IMR-90 (cell line): ENCODE measurements at regions not wholly inside any gene's neighbourhood (a gene's known extent, or its start where the extent isn't known, plus 50 kb on each side); places are given as distances from the start of the nearest gene placed in this dataset.

Source experiments
- ATAC-seq: fragments of 200-7000 bp; cut with Tn5 transposase; 2 replicates; pipeline ENCODE4 v1.9.1; 2020; ENCODE audit warnings: low read depth, mild to moderate bottlenecking, moderate library complexity
- BruUV-seq: library from RNA; stranded (reverse); fragments of 400-500 nt; replicated peaks from 2 replicates; lab custom pipeline; 2021; lab: Mats Ljungman, UMichigan
- CTCF ChIA-PET: fragments of 300-600 bp; formaldehyde crosslinking; extraction: SDS; loops from one replicate; lab custom pipeline; 2021; ENCODE audit warnings: antibody characterized with exemption; lab: Yijun Ruan, JAX
- POLR2A ChIA-PET: fragments of 300-600 bp; sonication (Branson Sonifier 250); formaldehyde crosslinking; loops from one replicate; lab custom pipeline; 2022; ENCODE audit warnings: antibody characterized with exemption; ENCODE audit not compliant: unreplicated experiment; lab: Charles Lee
- DNase-seq: peaks from one replicate; pipeline ENCODE4 v3.0.0; 2013
- H2AFZ ChIP-seq: replicated peaks from 2 replicates; pipeline ENCODE3; 2013; ENCODE audit warnings: low read length, mild to moderate bottlenecking; ENCODE audit not compliant: poor library complexity
- H2AK5ac ChIP-seq: 2 replicates; pipeline ENCODE4 v1.6.1; 2013; ENCODE audit warnings: low read depth, low read length, inconsistent platforms
- H2AK9ac ChIP-seq: replicated peaks from 2 replicates; pipeline ENCODE3; 2013; ENCODE audit warnings: mild to moderate bottlenecking, low read depth, low read length, moderate library complexity; ENCODE audit not compliant: poor library complexity
- H2BK120ac ChIP-seq: 2 replicates; pipeline ENCODE4 v1.6.1; 2013; ENCODE audit warnings: low read depth, low read length, inconsistent platforms
- H2BK15ac ChIP-seq: 3 replicates; pipeline ENCODE4 v1.6.1; 2013; ENCODE audit warnings: low read depth, low read length, inconsistent platforms
- H2BK20ac ChIP-seq: 2 replicates; pipeline ENCODE4 v1.6.1; 2013; ENCODE audit warnings: low read depth, mild to moderate bottlenecking, inconsistent platforms, low read length, moderate library complexity
- H2BK5ac ChIP-seq: 2 replicates; pipeline ENCODE4 v1.6.1; 2013; ENCODE audit warnings: mild to moderate bottlenecking, low read depth, low read length, inconsistent platforms; ENCODE audit not compliant: poor library complexity, severe bottlenecking
- H3K14ac ChIP-seq: replicated peaks from 2 replicates; pipeline ENCODE4 v1.6.1; 2013; ENCODE audit warnings: low read depth, low read length, inconsistent platforms
- H3K18ac ChIP-seq: 2 replicates; pipeline ENCODE4 v1.6.1; 2013; ENCODE audit warnings: low read depth, low read length, control low read depth
- H3K23ac ChIP-seq: 2 replicates; pipeline ENCODE4 v1.6.1; 2013; ENCODE audit warnings: low read depth, low read length, inconsistent platforms
- H3K27ac ChIP-seq: 2 replicates; pipeline ENCODE4 v1.5.1; 2013; ENCODE audit warnings: mild to moderate bottlenecking, control low read depth, low read length; ENCODE audit not compliant: insufficient read depth
- H3K27me3 ChIP-seq: 2 replicates; pipeline ENCODE4 v1.6.1; 2013; ENCODE audit warnings: low read length; ENCODE audit not compliant: control insufficient read depth, insufficient read depth
- H3K36me3 ChIP-seq: 2 replicates; pipeline ENCODE4 v1.6.1; 2013; ENCODE audit warnings: low read length, mixed read lengths; ENCODE audit not compliant: control insufficient read depth, insufficient read depth
- H3K4ac ChIP-seq: 2 replicates; pipeline ENCODE4 v1.6.1; 2013; ENCODE audit warnings: low read depth, low read length, inconsistent platforms
- H3K4me1 ChIP-seq: 2 replicates; pipeline ENCODE4 v1.6.1; 2013; ENCODE audit warnings: low read length, mixed read lengths; ENCODE audit not compliant: control insufficient read depth, insufficient read depth
- H3K4me2 ChIP-seq: 2 replicates; pipeline ENCODE4 v1.6.1; 2013; ENCODE audit warnings: low read depth, mild to moderate bottlenecking, control low read depth, low read length, moderate library complexity
- H3K4me3 ChIP-seq: 2 replicates; pipeline ENCODE4 v1.5.1; 2013; ENCODE audit warnings: low read depth, mild to moderate bottlenecking, control low read depth, low read length, moderate library complexity; ENCODE audit not compliant: insufficient read depth
- H3K56ac ChIP-seq: 2 replicates; pipeline ENCODE4 v1.6.1; 2013; ENCODE audit warnings: low read length, inconsistent platforms; ENCODE audit not compliant: insufficient read depth; ENCODE audit errors: extremely low read depth
- H3K79me1 ChIP-seq, 2 experiments: 2 replicates each; pipeline ENCODE4 v1.6.1; 2013; ENCODE audit warnings: low read length in 2 of 2, inconsistent platforms in 1 of 2, low read depth in 1 of 2
- H3K9ac ChIP-seq: 2 replicates; pipeline ENCODE4 v1.6.1; 2013; ENCODE audit warnings: low read depth, low read length, control low read depth
- H3K9me1 ChIP-seq: 2 replicates; pipeline ENCODE4 v1.6.1; 2013; ENCODE audit warnings: low read length, inconsistent platforms; ENCODE audit not compliant: insufficient read depth
- H3K9me3 ChIP-seq: 2 replicates; pipeline ENCODE4 v1.6.1; 2013; ENCODE audit warnings: low read length; ENCODE audit not compliant: control insufficient read depth, insufficient read depth
- H4K20me1 ChIP-seq: 2 replicates; pipeline ENCODE4 v1.6.1; 2013; ENCODE audit warnings: low read length, inconsistent platforms; ENCODE audit not compliant: insufficient read depth
- H4K5ac ChIP-seq: 2 replicates; pipeline ENCODE4 v1.6.1; 2013; ENCODE audit warnings: mild to moderate bottlenecking, low read depth, low read length, control low read depth
- H4K8ac ChIP-seq, 2 experiments: 2 replicates each; pipeline ENCODE4 v1.6.1; 2013; ENCODE audit warnings: low read depth in 2 of 2, low read length in 2 of 2, control low read depth in 1 of 2, inconsistent platforms in 1 of 2
- H4K91ac ChIP-seq: 2 replicates; pipeline ENCODE4 v1.6.1; 2013; ENCODE audit warnings: low read depth, low read length, inconsistent platforms; ENCODE audit not compliant: insufficient read depth
- BHLHE40 ChIP-seq: fragments of 150-350 bp; IDR thresholded peaks from 2 replicates; pipeline ENCODE4 v1.6.1; 2016; ENCODE audit warnings: mild to moderate bottlenecking, low read depth, low read length
- ELK1 ChIP-seq: fragments of 150-350 bp; IDR thresholded peaks from 2 replicates; pipeline ENCODE4 v1.6.1; 2016; ENCODE audit warnings: low read depth, mild to moderate bottlenecking, low read length, moderate library complexity, borderline replicate concordance
- NFE2L2 ChIP-seq: fragments of 150-350 bp; IDR thresholded peaks from 2 replicates; pipeline ENCODE4 v1.6.1; 2016; ENCODE audit warnings: low read depth, mild to moderate bottlenecking, low read length
- RFX5 ChIP-seq: IDR thresholded peaks from 2 replicates; pipeline ENCODE4 v1.8.0; 2012; ENCODE audit warnings: low read depth, mild to moderate bottlenecking, low read length, moderate library complexity
- WGBS, 2 experiments: methylation state at CpG; one replicate each; pipeline versions ENCODE4 v1.1.5 to v1.1.7; 2013; ENCODE audit warnings: missing lambda C conversion rate in 2 of 2; ENCODE audit not compliant: insufficient read length in 1 of 2; ENCODE audit errors: extremely low coverage in 2 of 2; 5-methylcytosine and 5-hydroxymethylcytosine counted together
- dilution Hi-C: fragments of 300-500 bp; cut with HindIII; formaldehyde crosslinking; loops from one replicate; pipeline ENCODE4 v1.14.3; 2018; ENCODE audit warnings: low sequenced_read_pairs; ENCODE audit not compliant: unreplicated experiment
- in situ Hi-C: fragments of 300-500 bp; cut with MboI; formaldehyde crosslinking; loops from 3 replicates; pipeline ENCODE4 v1.14.3; 2019; ENCODE audit warnings: low sequenced_read_pairs, inconsistent platforms, mixed read lengths
- intact Hi-C: fragments of 100-400 bp; cut with micrococcal nuclease; formaldehyde crosslinking; loops from 2 replicates; pipeline ENCODE4 v1.10.0; 2022

GRCh38 chr2:41832218-41832617 lies 215.6 kb upstream of the PKDCC start:
- Histone ChIP-seq H3K14ac (no peak overlapping the region), H4K91ac (no peak overlapping the region), H4K20me1 (no peaks in the 10 kb centered on the region), H3K79me1 (no peaks in the 10 kb centered on the region), H3K56ac (no peak overlapping the region), H2BK120ac (no peak overlapping the region), H3K9me3 (no peaks in the 10 kb centered on the region), H3K9me1 (no peaks in the 10 kb centered on the region), H4K5ac (no peak overlapping the region), H3K9ac (no peak overlapping the region), H4K8ac (no peak overlapping the region), H3K4me2 (no peak overlapping the region), H3K18ac (no peak overlapping the region), H3K4ac (no peak overlapping the region), H2AFZ (no peak overlapping the region), H3K23ac (no peak overlapping the region), H3K4me1 (no peaks in the 10 kb centered on the region), H3K4me3 (no peak overlapping the region), H2AK5ac (no peak overlapping the region), H3K27ac (no peak overlapping the region), H2BK15ac (no peak overlapping the region), H3K27me3 (peaks cover 5% of the 10 kb centered on the region), H3K36me3 (no peaks in the 10 kb centered on the region), H2BK20ac (no peak overlapping the region), H2AK9ac (no peak overlapping the region), H2BK5ac (no peak overlapping the region)
- no peak for ATAC-seq
- TF ChIP-seq ELK1 (no peak), BHLHE40 (no peak), NFE2L2 (no peak), RFX5 (no peak)
- no TSS peak for BruUV-seq
- in situ Hi-C loops (no loop called here), dilution Hi-C loops (no loop called here), intact Hi-C loops (no loop called here)
- no peak for DNase-seq
- CTCF ChIA-PET = no interaction called here
- POLR2A ChIA-PET = no interaction called here
- 20% methylated on average over 1 of the region's 5 CpGs; no CpG with 5 or more reads in 1 of the 2 experiments for WGBS, 2 experiments
